M059J (cell line): ENCODE measurements at regions not wholly inside any gene's neighbourhood (a gene's known extent, or its start where the extent isn't known, plus 50 kb on each side); places are given as distances from the start of the nearest gene placed in this dataset.
"Not testable (repeated sequence)": the region's sequence is repeated elsewhere in the genome, so short reads cannot be mapped to it uniquely, and the experiment has no call there.

ENCODE experiments used
- DNase-seq: peaks from one replicate; pipeline ENCODE4 v3.0.0-alpha.2; 2012; ENCODE audit warnings: low read depth

GRCh38 chr2:223180463-223180862 lies 128.5 kb downstream of the KCNE4 start:
- DNase-seq = peak; percentile 35

- DNase-seq = no peak
Measured at GRCh38 chr2:223181561-223181960, 129.6 kb downstream of the KCNE4 start.

GRCh38 chr2:223182356-223182755 lies 130.4 kb downstream of the KCNE4 start:
- no peak for DNase-seq

- DNase-seq = no peak
Measured at GRCh38 chr2:223185638-223186037, 133.6 kb downstream of the KCNE4 start.

GRCh38 chr2:223187256-223187655 lies 135.3 kb downstream of the KCNE4 start:
- no peak for DNase-seq

- DNase-seq = not testable (repeated sequence)
Measured at GRCh38 chr2:223190561-223191206, 138.7 kb downstream of the KCNE4 start.

- no peak for DNase-seq
Measured at GRCh38 chr2:223196331-223196730, 144.3 kb downstream of the KCNE4 start.

- DNase-seq = peak; percentile 8
Measured at GRCh38 chr2:223197046-223197445, 145.1 kb downstream of the KCNE4 start.

- no peak for DNase-seq
Measured at GRCh38 chr2:223199531-223200515, 147.8 kb downstream of the KCNE4 start.

GRCh38 chr2:223203971-223204929 lies 152.3 kb downstream of the KCNE4 start:
- DNase-seq = peak; percentile 71

- no peak for DNase-seq
Measured at GRCh38 chr2:223210489-223210888, 158.5 kb downstream of the KCNE4 start.

- no peak for DNase-seq
Measured at GRCh38 chr2:223214394-223215253, 162.6 kb downstream of the KCNE4 start.

GRCh38 chr2:223215254-223215516 lies 163.2 kb downstream of the KCNE4 start:
- no peak for DNase-seq

- peak; percentile 57 for DNase-seq
Measured at GRCh38 chr2:223217373-223217772, 165.4 kb downstream of the KCNE4 start.

GRCh38 chr2:223218587-223219178 lies 166.7 kb downstream of the KCNE4 start:
- no peak for DNase-seq

- DNase-seq = no peak
Measured at GRCh38 chr2:223219872-223220657, 168.1 kb downstream of the KCNE4 start.

- no peak for DNase-seq
Measured at GRCh38 chr2:223220658-223220925, 168.6 kb downstream of the KCNE4 start.

GRCh38 chr2:223221139-223221835 lies 169.3 kb downstream of the KCNE4 start:
- DNase-seq = no peak

GRCh38 chr2:223222397-223222796 lies 170.4 kb downstream of the KCNE4 start:
- DNase-seq = peak; percentile 77

GRCh38 chr2:223223156-223223555 lies 171.2 kb downstream of the KCNE4 start:
- DNase-seq = no peak
